ENCODE measurements at regions not wholly inside any gene's neighbourhood (a gene's known extent, or its start where the extent isn't known, plus 50 kb on each side); places are given as distances from the start of the nearest gene placed in this dataset.
A peak's percentile ranks its signal among the peaks of the same experiment; 100 is the strongest.

DNA sequence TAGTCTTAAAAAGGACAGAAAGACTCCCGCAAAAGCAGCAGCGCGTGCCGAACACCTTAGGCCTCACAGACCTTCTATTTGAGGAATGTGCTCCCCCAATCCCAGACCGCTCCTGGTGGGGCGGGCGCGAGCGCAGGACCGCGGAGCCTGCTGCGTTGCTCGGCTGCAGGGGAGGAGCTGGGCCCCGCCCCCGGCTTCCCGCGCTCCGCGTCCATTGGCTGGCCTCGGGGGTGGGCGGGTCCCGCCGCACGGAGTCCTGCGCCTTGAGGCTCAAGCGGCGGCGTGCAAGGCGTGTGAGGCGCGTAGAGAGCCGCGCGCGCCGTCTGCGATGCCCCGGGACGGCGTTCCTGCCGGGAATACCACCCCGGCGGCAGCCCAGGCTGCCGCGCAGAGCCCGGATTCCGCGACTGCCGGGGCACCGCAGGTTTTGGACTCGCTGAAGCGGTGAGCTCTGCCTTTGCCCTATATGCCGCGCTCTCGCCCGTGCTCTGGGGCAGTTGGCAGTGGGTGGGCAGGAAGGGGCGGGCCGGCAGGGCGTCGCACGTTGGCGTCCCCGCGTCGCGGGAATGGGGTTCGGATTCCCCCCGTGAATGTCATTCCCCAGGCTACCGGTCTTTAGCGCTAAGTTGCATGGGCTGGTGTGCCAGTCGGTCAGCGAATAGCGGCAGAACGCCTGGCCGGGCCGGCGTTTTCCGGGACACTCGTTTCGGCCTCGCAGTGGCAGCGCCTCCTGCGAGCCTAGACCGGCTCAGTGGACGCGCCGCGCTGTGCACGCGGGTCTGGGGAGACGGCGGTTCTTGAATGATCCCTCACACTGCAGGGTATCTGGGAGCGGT is 49.6 kb upstream of the PAIP2B start:
- H3K9ac ChIP-seq (ENCODE audit: low read length) = peak overlapping the region; percentile 51
- BruUV-seq (replicated peaks) = no TSS peak

More for the DNA sequence above, 49.6 kb upstream of the PAIP2B start:
- intact Hi-C loops (cut with micrococcal nuclease) = loop anchor here (1.0 to 2.0 kb wide), 2 partner anchors 49 to 54 kb away; partner anchors contain the start of genes PAIP2B and ZNF638
- Histone ChIP-seq H3K9me2 (replicated peaks; ENCODE audit: low read length) (no peaks in the 10 kb centered on the region), H3K9me3 (ENCODE audit: low read length) (no peaks in the 10 kb centered on the region), H3F3A (ENCODE audit: low read length, unreplicated experiment) (no peaks in the 10 kb centered on the region), H3K79me2 (ENCODE audit: low read length) (peaks cover 42% of the 10 kb centered on the region), H4K20me1 (ENCODE audit: low read length) (no peaks in the 10 kb centered on the region), H2AFZ (ENCODE audit: low read length) (peak overlapping the region; percentile 85), H3K36me3 (ENCODE audit: low read depth, low read length) (no peaks in the 10 kb centered on the region), H3K27ac (ENCODE audit: low read length) (no peak overlapping the region), H3K27me3 (ENCODE audit: low read length) (no peaks in the 10 kb centered on the region), H3K4me1 (ENCODE audit: insufficient read depth, low read length) (peaks cover 23% of the 10 kb centered on the region), H3K4me3 (ENCODE audit: low read length) (peak overlapping the region; percentile 76), H3K4me2 (ENCODE audit: low read length) (peak overlapping the region; percentile 96)
- CTCF ChIA-PET = interaction anchor here (0.6 to 1.2 kb wide), 3 partner anchors 23 to 124 kb away, joined by 3 to 7 read pairs (median 3); partner anchors contain the start of gene PAIP2B
- peak; percentile 91 for ATAC-seq
- POLR2A ChIA-PET (ENCODE audit: unreplicated experiment) = interaction anchor here (0.7 kb wide), 1 partner anchor 50 kb away, joined by 4 read pairs; the partner anchor contains the start of gene PAIP2B
- DNase-seq = peak; percentile 96
- TF ChIP-seq, protein P1, sequence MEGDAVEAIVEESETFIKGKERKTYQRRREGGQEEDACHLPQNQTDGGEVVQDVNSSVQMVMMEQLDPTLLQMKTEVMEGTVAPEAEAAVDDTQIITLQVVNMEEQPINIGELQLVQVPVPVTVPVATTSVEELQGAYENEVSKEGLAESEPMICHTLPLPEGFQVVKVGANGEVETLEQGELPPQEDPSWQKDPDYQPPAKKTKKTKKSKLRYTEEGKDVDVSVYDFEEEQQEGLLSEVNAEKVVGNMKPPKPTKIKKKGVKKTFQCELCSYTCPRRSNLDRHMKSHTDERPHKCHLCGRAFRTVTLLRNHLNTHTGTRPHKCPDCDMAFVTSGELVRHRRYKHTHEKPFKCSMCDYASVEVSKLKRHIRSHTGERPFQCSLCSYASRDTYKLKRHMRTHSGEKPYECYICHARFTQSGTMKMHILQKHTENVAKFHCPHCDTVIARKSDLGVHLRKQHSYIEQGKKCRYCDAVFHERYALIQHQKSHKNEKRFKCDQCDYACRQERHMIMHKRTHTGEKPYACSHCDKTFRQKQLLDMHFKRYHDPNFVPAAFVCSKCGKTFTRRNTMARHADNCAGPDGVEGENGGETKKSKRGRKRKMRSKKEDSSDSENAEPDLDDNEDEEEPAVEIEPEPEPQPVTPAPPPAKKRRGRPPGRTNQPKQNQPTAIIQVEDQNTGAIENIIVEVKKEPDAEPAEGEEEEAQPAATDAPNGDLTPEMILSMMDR (conservative IDR thresholded peaks at IDR 0.05; ENCODE audit: low read depth, low read length) = no peak
- no peak for TF ChIP-seq EZH2 (IDR thresholded peaks at IDR 0.05; ENCODE audit: low read length, unreplicated experiment)
- TF ChIP-seq EZH2phosphoT487 (IDR thresholded peaks at IDR 0.05; ENCODE audit: borderline replicate concordance, low read length) = no peak
